NB4 (cell line): ENCODE measurements at regions not wholly inside any gene's neighbourhood (a gene's known extent, or its start where the extent isn't known, plus 50 kb on each side); places are given as distances from the start of the nearest gene placed in this dataset.

Experiments
- MYC ChIP-seq: IDR thresholded peaks from 2 replicates; pipeline ENCODE4 v1.6.1; 2011; ENCODE audit warnings: low read depth, low read length
- POLR2A ChIP-seq: IDR thresholded peaks from 2 replicates; pipeline ENCODE4 v1.6.1; 2011; ENCODE audit warnings: mild to moderate bottlenecking; ENCODE audit not compliant: insufficient read length; ENCODE audit errors: extremely low read depth
- TF ChIP-seq, protein P1 (sequence below): IDR thresholded peaks from one replicate; pipeline ENCODE4 v1.5.1; 2012; ENCODE audit warnings: low read depth, low read length
- TF ChIP-seq, protein P2 (sequence below): IDR thresholded peaks from 2 replicates; pipeline ENCODE4 v1.6.1; 2011; ENCODE audit warnings: low read depth, low read length

DNA sequence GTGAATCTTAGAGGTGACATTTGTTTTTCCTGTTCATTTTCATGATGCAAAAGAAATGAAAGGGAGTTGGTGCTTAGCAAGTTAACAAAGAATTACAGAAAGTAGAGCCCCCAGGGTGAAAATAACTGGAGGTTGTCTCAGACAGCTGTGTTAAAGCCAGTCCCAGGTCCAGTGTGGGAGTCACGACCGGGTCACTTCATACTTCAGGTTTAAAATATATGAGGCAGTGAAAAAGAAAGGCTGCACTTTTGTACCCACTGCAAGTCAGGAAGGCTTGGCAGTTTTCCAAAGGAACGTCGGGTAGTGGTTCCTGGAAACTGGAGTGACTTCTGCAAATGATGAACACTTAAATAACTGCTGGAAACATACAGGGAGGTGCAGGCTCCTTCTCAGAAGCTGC lies 91.5 kb upstream of the THBS2 start:
- TF ChIP-seq, protein P1, sequence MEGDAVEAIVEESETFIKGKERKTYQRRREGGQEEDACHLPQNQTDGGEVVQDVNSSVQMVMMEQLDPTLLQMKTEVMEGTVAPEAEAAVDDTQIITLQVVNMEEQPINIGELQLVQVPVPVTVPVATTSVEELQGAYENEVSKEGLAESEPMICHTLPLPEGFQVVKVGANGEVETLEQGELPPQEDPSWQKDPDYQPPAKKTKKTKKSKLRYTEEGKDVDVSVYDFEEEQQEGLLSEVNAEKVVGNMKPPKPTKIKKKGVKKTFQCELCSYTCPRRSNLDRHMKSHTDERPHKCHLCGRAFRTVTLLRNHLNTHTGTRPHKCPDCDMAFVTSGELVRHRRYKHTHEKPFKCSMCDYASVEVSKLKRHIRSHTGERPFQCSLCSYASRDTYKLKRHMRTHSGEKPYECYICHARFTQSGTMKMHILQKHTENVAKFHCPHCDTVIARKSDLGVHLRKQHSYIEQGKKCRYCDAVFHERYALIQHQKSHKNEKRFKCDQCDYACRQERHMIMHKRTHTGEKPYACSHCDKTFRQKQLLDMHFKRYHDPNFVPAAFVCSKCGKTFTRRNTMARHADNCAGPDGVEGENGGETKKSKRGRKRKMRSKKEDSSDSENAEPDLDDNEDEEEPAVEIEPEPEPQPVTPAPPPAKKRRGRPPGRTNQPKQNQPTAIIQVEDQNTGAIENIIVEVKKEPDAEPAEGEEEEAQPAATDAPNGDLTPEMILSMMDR: no peak
- TF ChIP-seq, protein P2, sequence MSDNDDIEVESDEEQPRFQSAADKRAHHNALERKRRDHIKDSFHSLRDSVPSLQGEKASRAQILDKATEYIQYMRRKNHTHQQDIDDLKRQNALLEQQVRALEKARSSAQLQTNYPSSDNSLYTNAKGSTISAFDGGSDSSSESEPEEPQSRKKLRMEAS: no peak
- TF ChIP-seq POLR2A (no peak), MYC (no peak)
